H1 (cell line): ENCODE measurements at regions not wholly inside any gene's neighbourhood (a gene's known extent, or its start where the extent isn't known, plus 50 kb on each side); places are given as distances from the start of the nearest gene placed in this dataset.

Experiments used
- CREB1 ChIP-seq: IDR thresholded peaks from 2 replicates; pipeline ENCODE4 v1.6.1; 2012; ENCODE audit warnings: inconsistent platforms
- FOSL1 ChIP-seq: IDR thresholded peaks from 2 replicates; pipeline ENCODE4 v1.6.1; 2011; ENCODE audit warnings: mild to moderate bottlenecking, low read depth, low read length, moderate library complexity; ENCODE audit not compliant: insufficient read depth
- TAF7 ChIP-seq: optimal IDR thresholded peaks from 2 replicates; pipeline ENCODE3; 2011; ENCODE audit warnings: low read depth, mild to moderate bottlenecking, inconsistent platforms, low read length, moderate library complexity, borderline replicate concordance

GRCh38 chr2:139622691-139623090, 842.5 kb upstream of the NXPH2 start (continued):
- TF ChIP-seq FOSL1 (no peak), CREB1 (no peak), TAF7 (no peak)
